Ovary (tissue), 7 donors: ENCODE measurements at regions not wholly inside any gene's neighbourhood (a gene's known extent, or its start where the extent isn't known, plus 50 kb on each side); places are given as distances from the start of the nearest gene placed in this dataset.

ENCODE experiments used
- DNase-seq, 5 donors: peaks; one replicate each; pipeline ENCODE4 v3.0.0-alpha.2; 2019 to 2020
- H3K27ac ChIP-seq, 2 donors: fragments of 200-600 bp; one replicate each; pipeline versions ENCODE4 v1.5.1 to v1.8.0; 2019 to 2022
- H3K27me3 ChIP-seq: fragments of 200-600 bp; one replicate; pipeline ENCODE4 v1.8.0; 2022
- H3K36me3 ChIP-seq: fragments of 200-600 bp; sonication (generic); one replicate; pipeline ENCODE4 v1.5.1; 2019
- H3K4me1 ChIP-seq: one replicate; pipeline ENCODE4 v1.8.1; 2013; ENCODE audit warnings: mild to moderate bottlenecking, moderate library complexity; ENCODE audit not compliant: insufficient read depth
- H3K4me3 ChIP-seq: fragments of 200-600 bp; sonication (generic); one replicate; pipeline ENCODE4 v1.5.1; 2017
- H3K9me3 ChIP-seq, 2 donors: fragments of 200-600 bp in 1 of 2; sonication (generic) in 1 of 2; one replicate each; pipeline versions ENCODE4 v1.5.1 to v1.8.1; 2013 to 2019; ENCODE audit warnings: mild to moderate bottlenecking in 1 of 2, moderate library complexity in 1 of 2
- EP300 ChIP-seq: sonication (generic); formaldehyde crosslinking; IDR thresholded peaks from one replicate; pipeline ENCODE4 v1.6.1; 2017; ENCODE audit warnings: antibody characterized with exemption
- POLR2A ChIP-seq: fragments of 450-650 bp; IDR thresholded peaks from one replicate; pipeline ENCODE4 v1.6.1; 2017; ENCODE audit warnings: antibody characterized with exemption, mild to moderate bottlenecking, moderate library complexity
- WGBS, 3 donors: extraction: QIAGEN DNeasy Blood & Tissue Kit in 1 of 3; methylation state at CpG; one replicate each; pipeline versions ENCODE4 v1.1.5 to v1.1.7; 2013 to 2017; 5-methylcytosine and 5-hydroxymethylcytosine counted together
- intact Hi-C, 4 donors: fragments of 100-400 bp; cut with DNase I; formaldehyde crosslinking; loops; one replicate each; pipeline versions ENCODE4 v1.11.0 to v1.15.1; 2022 to 2023
- TF ChIP-seq, protein P1 (sequence below), 3 donors: fragments of 450-650 bp in 2 of 3; fragments of 200-600 bp in 1 of 3; IDR thresholded peaks; one replicate each; pipeline versions ENCODE4 v1.5.1 to v1.8.0; 2016 to 2022; ENCODE audit warnings: antibody characterized with exemption in 3 of 3, mild to moderate bottlenecking in 1 of 3
- donor health status: DM: no; HTN: no; CAD: no; lungs with moderate emphysema.
- donor health status: DM: no; HTN: no; CAD: no.
- donor health status: Bipolar disorder and iron deficiency.
- donor health status: DM: no; HTN: no; CAD: no.
- donor health status: DM: yes; HTN: yes; CAD: no.

DNA sequence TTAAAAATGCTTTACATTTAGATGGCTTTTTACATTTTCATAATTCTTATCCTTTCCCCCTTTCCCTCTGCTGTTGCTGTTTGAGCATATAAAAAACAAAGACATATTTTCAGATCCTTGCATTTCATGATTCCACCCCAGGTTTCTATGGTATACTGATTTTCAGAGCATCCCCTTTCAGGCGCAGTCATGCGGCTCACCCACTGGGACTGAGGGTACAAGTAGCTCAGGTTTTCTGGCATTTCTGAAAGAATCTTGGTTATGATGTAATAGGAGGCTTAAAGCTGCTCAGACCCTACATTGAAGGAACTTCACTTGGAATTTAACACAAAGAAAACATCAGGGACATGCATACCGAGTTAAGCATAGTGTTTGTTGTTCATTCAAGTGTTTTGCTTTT lies 310.8 kb downstream of the ETAA1 start:
- H3K4me3 ChIP-seq = no peak overlapping the region
- intact Hi-C loops = no loop called here
- H3K9me3 ChIP-seq = no peaks in the 10 kb centered on the region
- H3K4me1 ChIP-seq = no peaks in the 10 kb centered on the region
- H3K27me3 ChIP-seq = no peaks in the 10 kb centered on the region
- WGBS, 3 donors = 75 to 89% (median 79%) methylated on average over 3 of the region's 3 CpGs
- TF ChIP-seq, protein P1, sequence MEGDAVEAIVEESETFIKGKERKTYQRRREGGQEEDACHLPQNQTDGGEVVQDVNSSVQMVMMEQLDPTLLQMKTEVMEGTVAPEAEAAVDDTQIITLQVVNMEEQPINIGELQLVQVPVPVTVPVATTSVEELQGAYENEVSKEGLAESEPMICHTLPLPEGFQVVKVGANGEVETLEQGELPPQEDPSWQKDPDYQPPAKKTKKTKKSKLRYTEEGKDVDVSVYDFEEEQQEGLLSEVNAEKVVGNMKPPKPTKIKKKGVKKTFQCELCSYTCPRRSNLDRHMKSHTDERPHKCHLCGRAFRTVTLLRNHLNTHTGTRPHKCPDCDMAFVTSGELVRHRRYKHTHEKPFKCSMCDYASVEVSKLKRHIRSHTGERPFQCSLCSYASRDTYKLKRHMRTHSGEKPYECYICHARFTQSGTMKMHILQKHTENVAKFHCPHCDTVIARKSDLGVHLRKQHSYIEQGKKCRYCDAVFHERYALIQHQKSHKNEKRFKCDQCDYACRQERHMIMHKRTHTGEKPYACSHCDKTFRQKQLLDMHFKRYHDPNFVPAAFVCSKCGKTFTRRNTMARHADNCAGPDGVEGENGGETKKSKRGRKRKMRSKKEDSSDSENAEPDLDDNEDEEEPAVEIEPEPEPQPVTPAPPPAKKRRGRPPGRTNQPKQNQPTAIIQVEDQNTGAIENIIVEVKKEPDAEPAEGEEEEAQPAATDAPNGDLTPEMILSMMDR (IDR thresholded peaks at IDR 0.05) = no peak
- TF ChIP-seq EP300 (no peak), POLR2A (no peak)
- no peak overlapping the region for H3K27ac ChIP-seq
- no peaks in the 10 kb centered on the region for H3K36me3 ChIP-seq
- no peak for DNase-seq

- intact Hi-C loops = no loop called here
- no peak for DNase-seq
- Histone ChIP-seq H3K9me3 (no peaks in the 10 kb centered on the region), H3K4me1 (no peaks in the 10 kb centered on the region), H3K27me3 (no peaks in the 10 kb centered on the region), H3K27ac (no peak overlapping the region), H3K36me3 (no peaks in the 10 kb centered on the region), H3K4me3 (no peak overlapping the region)
- TF ChIP-seq EP300 (no peak), POLR2A (no peak)
- TF ChIP-seq, protein P1 (IDR thresholded peaks at IDR 0.05) = no peak
- WGBS, 3 donors = 90 to 96% (median 96%) methylated on average over 2 of the region's 2 CpGs
Observed at GRCh38 chr2:67709835-67710234, 312.7 kb downstream of the ETAA1 start.

DNA sequence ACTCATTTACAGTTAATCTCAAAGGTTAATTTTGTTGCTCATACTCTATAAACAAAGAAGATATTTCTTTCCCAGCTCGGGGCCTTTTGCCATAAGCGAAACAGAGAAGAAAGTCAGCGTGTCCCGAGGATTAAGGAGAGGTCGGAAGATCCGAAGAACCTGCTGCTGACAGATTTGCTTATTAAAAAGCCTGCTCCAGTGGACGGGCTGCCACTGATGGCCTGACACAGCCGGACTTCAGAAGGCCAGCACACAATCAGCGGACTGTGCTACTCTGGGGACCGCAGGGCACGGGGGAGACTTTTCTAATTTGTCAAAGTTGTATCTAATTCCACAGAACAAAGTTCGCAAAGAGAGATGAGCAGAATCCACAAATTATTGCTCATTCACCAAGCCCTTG lies 315.4 kb downstream of the ETAA1 start:
- Histone ChIP-seq H3K4me1 (no peaks in the 10 kb centered on the region), H3K36me3 (no peaks in the 10 kb centered on the region), H3K9me3 (no peaks in the 10 kb centered on the region), H3K4me3 (no peak overlapping the region), H3K27ac (no peak overlapping the region), H3K27me3 (no peaks in the 10 kb centered on the region)
- TF ChIP-seq, protein P1 (IDR thresholded peaks at IDR 0.05) = no peak
- TF ChIP-seq POLR2A (no peak), EP300 (no peak)
- intact Hi-C loops = no loop called here
- DNase-seq = no peak
- 60 to 76% (median 62%) methylated on average over 12 of the region's 12 CpGs for WGBS, 3 donors

DNA sequence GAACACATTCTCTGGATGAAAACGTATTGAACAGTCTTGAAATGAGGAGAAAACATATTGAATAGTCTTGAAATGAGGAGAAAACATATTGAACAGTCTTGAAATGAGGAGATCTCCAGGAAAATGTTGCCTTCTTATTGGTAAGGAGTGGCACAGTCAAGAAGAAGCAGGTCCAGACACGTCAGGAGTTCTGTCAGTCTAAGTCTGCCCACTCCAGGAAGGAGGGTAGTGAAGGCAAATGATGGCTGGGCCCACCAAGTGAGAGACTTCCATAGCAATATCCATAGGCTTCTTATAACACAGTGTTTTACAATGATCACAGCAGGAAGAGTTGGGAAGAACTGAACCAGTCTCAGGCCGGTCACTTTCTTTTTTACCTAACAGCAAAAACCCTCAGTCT lies 316.2 kb downstream of the ETAA1 start:
- H3K27me3 ChIP-seq = no peaks in the 10 kb centered on the region
- no peaks in the 10 kb centered on the region for H3K4me1 ChIP-seq
- no peak overlapping the region for H3K4me3 ChIP-seq
- no peak for DNase-seq
- intact Hi-C loops = no loop called here
- H3K27ac ChIP-seq = no peak overlapping the region
- no peaks in the 10 kb centered on the region for H3K36me3 ChIP-seq
- no peak for TF ChIP-seq POLR2A
- TF ChIP-seq EP300 = no peak
- TF ChIP-seq, protein P1 (IDR thresholded peaks at IDR 0.05) = no peak
- no peaks in the 10 kb centered on the region for H3K9me3 ChIP-seq
- 67 to 93% (median 78%) methylated on average over 3 of the region's 3 CpGs for WGBS, 3 donors

GRCh38 chr2:67716895-67717396 lies 319.8 kb downstream of the ETAA1 start:
- Histone ChIP-seq H3K36me3 (no peaks in the 10 kb centered on the region), H3K4me3 (no peak overlapping the region), H3K27ac (no peak overlapping the region), H3K27me3 (no peaks in the 10 kb centered on the region), H3K9me3 (no peaks in the 10 kb centered on the region), H3K4me1 (no peaks in the 10 kb centered on the region)
- TF ChIP-seq POLR2A (no peak), EP300 (no peak)
- TF ChIP-seq, protein P1 (IDR thresholded peaks at IDR 0.05) = no peak
- intact Hi-C loops = no loop called here
- WGBS, 3 donors = 71 to 92% (median 82%) methylated on average over 1 of the region's 1 CpG
- DNase-seq = no peak
